C4-2B (cell line): ENCODE measurements at regions not wholly inside any gene's neighbourhood (a gene's known extent, or its start where the extent isn't known, plus 50 kb on each side); places are given as distances from the start of the nearest gene placed in this dataset.

Experiments
- ZFX ChIP-seq: fragments of 450-650 bp; IDR thresholded peaks from 2 replicates; pipeline ENCODE4 v1.6.1; 2017
- TF ChIP-seq, protein P1 (sequence below): fragments of 450-650 bp; conservative IDR thresholded peaks from 2 replicates; pipeline ENCODE4 v1.5.1; 2017; ENCODE audit warnings: mild to moderate bottlenecking

- TF ChIP-seq, protein P1, sequence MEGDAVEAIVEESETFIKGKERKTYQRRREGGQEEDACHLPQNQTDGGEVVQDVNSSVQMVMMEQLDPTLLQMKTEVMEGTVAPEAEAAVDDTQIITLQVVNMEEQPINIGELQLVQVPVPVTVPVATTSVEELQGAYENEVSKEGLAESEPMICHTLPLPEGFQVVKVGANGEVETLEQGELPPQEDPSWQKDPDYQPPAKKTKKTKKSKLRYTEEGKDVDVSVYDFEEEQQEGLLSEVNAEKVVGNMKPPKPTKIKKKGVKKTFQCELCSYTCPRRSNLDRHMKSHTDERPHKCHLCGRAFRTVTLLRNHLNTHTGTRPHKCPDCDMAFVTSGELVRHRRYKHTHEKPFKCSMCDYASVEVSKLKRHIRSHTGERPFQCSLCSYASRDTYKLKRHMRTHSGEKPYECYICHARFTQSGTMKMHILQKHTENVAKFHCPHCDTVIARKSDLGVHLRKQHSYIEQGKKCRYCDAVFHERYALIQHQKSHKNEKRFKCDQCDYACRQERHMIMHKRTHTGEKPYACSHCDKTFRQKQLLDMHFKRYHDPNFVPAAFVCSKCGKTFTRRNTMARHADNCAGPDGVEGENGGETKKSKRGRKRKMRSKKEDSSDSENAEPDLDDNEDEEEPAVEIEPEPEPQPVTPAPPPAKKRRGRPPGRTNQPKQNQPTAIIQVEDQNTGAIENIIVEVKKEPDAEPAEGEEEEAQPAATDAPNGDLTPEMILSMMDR = no peak
- TF ChIP-seq ZFX = no peak
Measured at GRCh38 chr11:70568814-70569617, 170.7 kb downstream of the CTTN start.
